Suprapubic skin (tissue), 4 donors: ENCODE measurements at regions not wholly inside any gene's neighbourhood (a gene's known extent, or its start where the extent isn't known, plus 50 kb on each side); places are given as distances from the start of the nearest gene placed in this dataset.

Experiments used
- DNase-seq, 2 donors: peaks; one replicate each; pipeline ENCODE4 v3.0.0-alpha.2; 2019; ENCODE audit warnings: low spot score in 2 of 2
- H3K27ac ChIP-seq: fragments of 200-600 bp; sonication (generic); one replicate; pipeline ENCODE4 v1.5.1; 2019
- H3K27me3 ChIP-seq: fragments of 200-600 bp; sonication (generic); one replicate; pipeline ENCODE4 v1.5.1; 2019
- H3K36me3 ChIP-seq: fragments of 200-600 bp; sonication (generic); one replicate; pipeline ENCODE4 v1.5.1; 2019
- H3K4me1 ChIP-seq: fragments of 200-600 bp; sonication (generic); one replicate; pipeline ENCODE4 v1.5.1; 2019
- H3K4me3 ChIP-seq: fragments of 200-600 bp; sonication (generic); one replicate; pipeline ENCODE4 v1.5.1; 2019; ENCODE audit warnings: mild to moderate bottlenecking
- H3K9me3 ChIP-seq: fragments of 200-600 bp; sonication (generic); one replicate; pipeline ENCODE4 v1.5.1; 2019
- EP300 ChIP-seq: sonication (generic); formaldehyde crosslinking; IDR thresholded peaks from one replicate; pipeline ENCODE4 v1.6.1; 2017; ENCODE audit warnings: antibody characterized with exemption
- POLR2A ChIP-seq, 2 donors: fragments of 450-650 bp; IDR thresholded peaks; one replicate each; pipeline ENCODE4 v1.6.1; 2017; ENCODE audit warnings: antibody characterized with exemption in 2 of 2, mild to moderate bottlenecking in 2 of 2, moderate library complexity in 2 of 2
- POLR2AphosphoS5 ChIP-seq, 3 donors: sonication (generic); formaldehyde crosslinking; IDR thresholded peaks; one replicate each; pipeline ENCODE4 v1.6.1; 2017; ENCODE audit warnings: antibody characterized with exemption in 3 of 3
- WGBS: methylation state at CpG from one replicate; pipeline ENCODE4 v1.1.5; 2018; 5-methylcytosine and 5-hydroxymethylcytosine counted together
- TF ChIP-seq, protein P1 (sequence below), 2 donors: fragments of 200-600 bp in 1 of 2; fragments of 450-650 bp in 1 of 2; sonication (generic) in 1 of 2; IDR thresholded peaks; one replicate each; pipeline ENCODE4 v1.5.1; 2016 to 2019; ENCODE audit warnings: antibody characterized with exemption in 2 of 2, mild to moderate bottlenecking in 1 of 2, moderate library complexity in 1 of 2

DNA sequence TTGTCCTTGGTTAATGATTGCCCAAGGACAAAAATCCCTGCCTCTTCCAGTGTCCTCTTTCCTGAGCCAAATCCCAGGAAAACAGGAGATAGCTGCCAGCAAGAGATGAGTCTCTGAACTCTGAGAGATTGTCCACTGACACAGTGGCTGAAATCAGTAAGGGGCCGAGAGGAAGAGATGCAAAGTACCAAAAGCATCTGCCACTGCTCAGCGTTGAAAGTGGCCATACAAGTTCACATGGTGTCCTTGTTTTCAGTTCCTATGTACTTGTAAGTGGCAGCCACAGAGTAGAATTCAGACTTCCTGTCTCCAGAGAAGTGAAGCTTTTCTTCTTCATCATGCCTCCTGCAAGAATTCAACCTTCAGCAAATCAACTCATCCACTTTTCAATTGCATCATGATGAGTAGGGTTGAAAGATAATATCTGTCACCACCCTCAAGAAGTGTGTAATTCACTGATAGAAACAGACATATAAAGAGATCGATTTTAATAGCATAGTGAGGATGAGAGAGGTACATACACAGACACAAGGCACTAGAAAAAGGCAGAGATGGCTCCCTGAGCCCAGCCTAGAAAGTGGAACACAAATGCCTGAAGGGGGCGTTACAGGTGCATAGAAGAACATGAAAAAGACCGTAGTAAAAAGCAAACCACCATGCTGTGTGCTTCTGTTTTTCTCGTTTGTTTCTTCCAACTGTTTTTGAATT, 185.8 kb downstream of the MRPL39 start:
- no peak for TF ChIP-seq EP300
- TF ChIP-seq, protein P1, sequence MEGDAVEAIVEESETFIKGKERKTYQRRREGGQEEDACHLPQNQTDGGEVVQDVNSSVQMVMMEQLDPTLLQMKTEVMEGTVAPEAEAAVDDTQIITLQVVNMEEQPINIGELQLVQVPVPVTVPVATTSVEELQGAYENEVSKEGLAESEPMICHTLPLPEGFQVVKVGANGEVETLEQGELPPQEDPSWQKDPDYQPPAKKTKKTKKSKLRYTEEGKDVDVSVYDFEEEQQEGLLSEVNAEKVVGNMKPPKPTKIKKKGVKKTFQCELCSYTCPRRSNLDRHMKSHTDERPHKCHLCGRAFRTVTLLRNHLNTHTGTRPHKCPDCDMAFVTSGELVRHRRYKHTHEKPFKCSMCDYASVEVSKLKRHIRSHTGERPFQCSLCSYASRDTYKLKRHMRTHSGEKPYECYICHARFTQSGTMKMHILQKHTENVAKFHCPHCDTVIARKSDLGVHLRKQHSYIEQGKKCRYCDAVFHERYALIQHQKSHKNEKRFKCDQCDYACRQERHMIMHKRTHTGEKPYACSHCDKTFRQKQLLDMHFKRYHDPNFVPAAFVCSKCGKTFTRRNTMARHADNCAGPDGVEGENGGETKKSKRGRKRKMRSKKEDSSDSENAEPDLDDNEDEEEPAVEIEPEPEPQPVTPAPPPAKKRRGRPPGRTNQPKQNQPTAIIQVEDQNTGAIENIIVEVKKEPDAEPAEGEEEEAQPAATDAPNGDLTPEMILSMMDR (IDR thresholded peaks at IDR 0.05), result peak in 1 of 2 donors; percentile 15

DNA sequence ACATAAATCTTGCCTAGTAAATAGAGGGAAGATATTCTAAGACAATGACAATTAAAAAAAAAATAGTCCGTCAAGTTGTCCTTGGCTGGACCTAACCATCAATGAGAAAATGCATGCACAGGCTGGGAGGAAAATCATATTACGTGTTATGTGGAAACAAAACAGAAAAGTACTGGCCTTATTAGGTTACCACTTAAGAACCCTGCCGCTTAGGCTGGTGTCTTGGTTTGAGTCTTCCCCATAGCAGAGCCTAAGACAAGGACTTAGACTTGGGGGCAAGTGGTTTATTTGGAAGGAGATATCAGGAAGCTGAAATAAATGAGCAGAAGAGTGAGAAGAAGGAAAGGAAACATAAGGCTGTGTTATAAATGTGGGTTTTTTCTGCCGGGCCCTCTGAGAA, 186.4 kb downstream of the MRPL39 start:
- Histone ChIP-seq H3K36me3 (no peaks in the 10 kb centered on the region), H3K9me3 (no peaks in the 10 kb centered on the region), H3K27ac (no peak overlapping the region), H3K27me3 (no peaks in the 10 kb centered on the region), H3K4me3 (no peak overlapping the region), H3K4me1 (no peaks in the 10 kb centered on the region)
- no peak for TF ChIP-seq POLR2AphosphoS5 (IDR thresholded peaks at IDR 0.05)
- no peak for TF ChIP-seq EP300
- TF ChIP-seq, protein P1 (IDR thresholded peaks at IDR 0.05), result no peak
- no peak for TF ChIP-seq POLR2A (IDR thresholded peaks at IDR 0.05)
- DNase-seq, result no peak
- 87% methylated on average over 4 of the region's 4 CpGs for WGBS

More for the DNA sequence above, 185.8 kb downstream of the MRPL39 start:
- Histone ChIP-seq H3K36me3 (no peaks in the 10 kb centered on the region), H3K27ac (no peak overlapping the region), H3K4me3 (no peak overlapping the region), H3K9me3 (no peaks in the 10 kb centered on the region), H3K4me1 (no peaks in the 10 kb centered on the region), H3K27me3 (no peaks in the 10 kb centered on the region)
- WGBS, result 27% methylated on average over 6 of the region's 6 CpGs
- DNase-seq, result no peak

DNA sequence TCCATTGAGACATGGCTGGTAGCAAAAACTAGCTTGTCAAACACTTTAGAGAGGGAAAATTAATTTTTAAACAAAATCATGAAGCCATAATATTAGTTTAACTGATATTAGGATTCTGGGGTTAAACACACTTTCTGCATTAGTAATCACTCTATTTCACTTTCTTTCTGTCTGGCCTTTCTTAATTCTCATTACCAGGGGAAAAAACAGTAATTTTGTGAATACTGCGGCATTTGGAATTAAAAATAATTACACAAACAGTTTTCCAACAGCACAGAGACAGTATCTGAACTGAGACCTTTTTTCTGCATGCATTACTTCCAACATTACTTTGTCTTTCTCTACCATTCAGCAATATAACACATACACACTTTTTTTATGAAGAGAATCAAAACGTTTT, 190.6 kb downstream of the MRPL39 start:
- no peak for TF ChIP-seq EP300
- TF ChIP-seq, protein P1 (IDR thresholded peaks at IDR 0.05), result no peak
- no peak for TF ChIP-seq POLR2A (IDR thresholded peaks at IDR 0.05)
- TF ChIP-seq POLR2AphosphoS5 (IDR thresholded peaks at IDR 0.05), result no peak
- no peaks in the 10 kb centered on the region for H3K36me3 ChIP-seq
- no peaks in the 10 kb centered on the region for H3K27me3 ChIP-seq
- H3K4me1 ChIP-seq, result no peaks in the 10 kb centered on the region
- H3K4me3 ChIP-seq, result no peak overlapping the region
- no peak overlapping the region for H3K27ac ChIP-seq
- no peak for DNase-seq
- 75% methylated on average over 2 of the region's 2 CpGs for WGBS
- H3K9me3 ChIP-seq, result no peaks in the 10 kb centered on the region

DNA sequence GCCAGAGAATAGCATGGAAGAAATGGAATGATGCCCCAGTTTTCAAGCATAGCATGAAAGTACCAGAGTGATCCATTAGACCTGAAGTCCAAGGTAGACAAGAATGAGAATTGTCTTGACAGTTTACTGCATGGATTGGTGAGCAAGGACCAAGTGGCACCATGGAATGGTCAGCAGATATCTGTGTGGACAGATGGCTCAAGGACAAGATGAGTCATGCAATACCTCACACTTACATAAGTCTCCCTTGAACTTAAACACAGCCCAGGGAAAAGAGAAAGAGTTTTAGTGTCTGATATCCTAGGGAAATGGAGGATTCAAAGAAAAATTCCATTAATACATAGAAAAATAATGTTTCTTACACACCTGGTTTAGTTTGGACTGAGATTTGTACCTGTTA, 195.2 kb downstream of the MRPL39 start:
- Histone ChIP-seq H3K27ac (no peak overlapping the region), H3K27me3 (no peaks in the 10 kb centered on the region), H3K9me3 (no peaks in the 10 kb centered on the region), H3K4me1 (no peaks in the 10 kb centered on the region), H3K36me3 (no peaks in the 10 kb centered on the region), H3K4me3 (no peak overlapping the region)
- no peak for TF ChIP-seq POLR2AphosphoS5 (IDR thresholded peaks at IDR 0.05)
- TF ChIP-seq, protein P1 (IDR thresholded peaks at IDR 0.05), result no peak
- no peak for TF ChIP-seq EP300
- no peak for TF ChIP-seq POLR2A (IDR thresholded peaks at IDR 0.05)
- DNase-seq, result no peak

DNA sequence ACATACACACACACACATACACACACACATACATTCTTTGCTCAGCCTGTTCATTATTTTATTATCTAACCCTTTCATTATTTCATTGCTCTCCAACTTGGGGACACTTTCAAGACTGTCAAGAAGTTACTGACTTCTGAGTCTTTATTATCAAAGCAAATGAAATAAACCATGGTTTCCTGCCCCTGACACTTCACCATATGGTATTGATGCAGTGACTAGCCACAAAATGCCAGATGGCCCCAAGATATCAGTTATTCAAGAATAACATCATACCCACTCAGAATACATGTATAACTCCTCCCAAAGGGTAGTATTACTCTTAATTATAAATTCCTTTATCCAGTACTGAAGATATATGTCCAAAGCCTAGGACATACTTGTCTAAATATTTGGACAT, 197.3 kb downstream of the MRPL39 start:
- no peaks in the 10 kb centered on the region for H3K36me3 ChIP-seq
- H3K27me3 ChIP-seq, result no peaks in the 10 kb centered on the region
- no peaks in the 10 kb centered on the region for H3K9me3 ChIP-seq
- H3K27ac ChIP-seq, result no peak overlapping the region
- TF ChIP-seq, protein P1 (IDR thresholded peaks at IDR 0.05), result no peak
- TF ChIP-seq POLR2AphosphoS5 (IDR thresholded peaks at IDR 0.05), result no peak
- TF ChIP-seq EP300, result no peak
- TF ChIP-seq POLR2A (IDR thresholded peaks at IDR 0.05), result no peak
- DNase-seq, result no peak
- no peaks in the 10 kb centered on the region for H3K4me1 ChIP-seq
- no peak overlapping the region for H3K4me3 ChIP-seq
